ENCODE measurements at regions not wholly inside any gene's neighbourhood (a gene's known extent, or its start where the extent isn't known, plus 50 kb on each side); places are given as distances from the start of the nearest gene placed in this dataset.

GRCh38 chr6:22146678-22146930 is 150.2 kb downstream of the PRL start:
- TF ChIP-seq ARNTL (CRISPR knock-in tag; IDR thresholded peaks at IDR 0.05; ENCODE audit: borderline replicate concordance, low read depth), result no peak
- peak; percentile 15 for ATAC-seq

- ATAC-seq, result peak; percentile 35
- TF ChIP-seq ZNF565 (CRISPR knock-in tag; conservative IDR thresholded peaks at IDR 0.05; ENCODE audit: low read depth) (no peak), GLIS3 (CRISPR knock-in tag; IDR thresholded peaks at IDR 0.05) (no peak), ARNTL (CRISPR knock-in tag; IDR thresholded peaks at IDR 0.05; ENCODE audit: borderline replicate concordance, low read depth) (no peak)
These were observed 149.7 kb downstream of the PRL start for GRCh38 chr6:22146931-22147701.

GRCh38 chr6:22147921-22148776 is 148.7 kb downstream of the PRL start:
- TF ChIP-seq ZNF565 (CRISPR knock-in tag; conservative IDR thresholded peaks at IDR 0.05; ENCODE audit: low read depth) (no peak), SNAI2 (CRISPR knock-in tag; IDR thresholded peaks at IDR 0.05) (no peak), ZC3H10 (CRISPR knock-in tag; IDR thresholded peaks at IDR 0.05) (no peak), ZFP30 (CRISPR knock-in tag; IDR thresholded peaks at IDR 0.05) (no peak), RARB (CRISPR knock-in tag; IDR thresholded peaks at IDR 0.05) (no peak), CSRNP3 (CRISPR knock-in tag; IDR thresholded peaks at IDR 0.05) (peak; percentile 42), PPARA (CRISPR knock-in tag; IDR thresholded peaks at IDR 0.05; ENCODE audit: borderline replicate concordance) (no peak), POU6F1 (CRISPR knock-in tag; IDR thresholded peaks at IDR 0.05; ENCODE audit: borderline replicate concordance, low read depth) (no peak), CREB5 (CRISPR knock-in tag; IDR thresholded peaks at IDR 0.05; ENCODE audit: low read depth) (no peak), ZNF8 (CRISPR knock-in tag; IDR thresholded peaks at IDR 0.05) (peak; percentile 26; the same call in 1 of the 2 replicates), OSR1 (CRISPR knock-in tag; IDR thresholded peaks at IDR 0.05) (no peak), PATZ1 (CRISPR knock-in tag; IDR thresholded peaks at IDR 0.05; ENCODE audit: borderline replicate concordance) (no peak), ARNTL (CRISPR knock-in tag; IDR thresholded peaks at IDR 0.05; ENCODE audit: borderline replicate concordance, low read depth) (no peak), TOX (CRISPR knock-in tag; IDR thresholded peaks at IDR 0.05; ENCODE audit: borderline replicate concordance) (no peak), TSHZ2 (CRISPR knock-in tag; IDR thresholded peaks at IDR 0.05) (peak; percentile 90; the same call in 1 of the 2 replicates), CSDC2 (CRISPR knock-in tag; IDR thresholded peaks at IDR 0.05) (no peak), ESRRG (CRISPR knock-in tag; IDR thresholded peaks at IDR 0.05) (no peak), ZNF70 (CRISPR knock-in tag; IDR thresholded peaks at IDR 0.05) (no peak), ZFP3 (CRISPR knock-in tag; IDR thresholded peaks at IDR 0.05) (no peak), ISL1 (CRISPR knock-in tag; IDR thresholded peaks at IDR 0.05) (peak; percentile 61; the same call in 1 of the 2 replicates), TCF4 (CRISPR knock-in tag; IDR thresholded peaks at IDR 0.05; ENCODE audit: borderline replicate concordance) (peak; percentile 75), BACH2 (CRISPR knock-in tag; IDR thresholded peaks at IDR 0.05; ENCODE audit: borderline replicate concordance) (no peak), GLIS3 (CRISPR knock-in tag; IDR thresholded peaks at IDR 0.05) (no peak; the same call in 1 of the 2 replicates)
- peak; percentile 79 for ATAC-seq
